ENCODE measurements at regions not wholly inside any gene's neighbourhood (a gene's known extent, or its start where the extent isn't known, plus 50 kb on each side); places are given as distances from the start of the nearest gene placed in this dataset.

GRCh38 chr12:23350808-23351207 lies 598.7 kb downstream of the SOX5 start:
- TF ChIP-seq CTCF (conservative IDR thresholded peaks at IDR 0.05; ENCODE audit: control insufficient read depth, insufficient read depth, low read depth, low read length): no peak
- H3K4me3 ChIP-seq (ENCODE audit: control insufficient read depth, low read depth, low read length): no peak overlapping the region
- no peak for DNase-seq (ENCODE audit: low read depth)

- no peak overlapping the region for H3K4me3 ChIP-seq (ENCODE audit: control insufficient read depth, low read depth, low read length)
- no peak for DNase-seq (ENCODE audit: low read depth)
- TF ChIP-seq CTCF (conservative IDR thresholded peaks at IDR 0.05; ENCODE audit: control insufficient read depth, insufficient read depth, low read depth, low read length): no peak
These were observed 596.8 kb downstream of the SOX5 start for GRCh38 chr12:23352670-23353069.

GRCh38 chr12:23354800-23355199 lies 594.7 kb downstream of the SOX5 start:
- no peak for DNase-seq (ENCODE audit: low read depth)
- TF ChIP-seq CTCF (conservative IDR thresholded peaks at IDR 0.05; ENCODE audit: control insufficient read depth, insufficient read depth, low read depth, low read length): no peak
- H3K4me3 ChIP-seq (ENCODE audit: control insufficient read depth, low read depth, low read length): no peak overlapping the region

- DNase-seq (ENCODE audit: low read depth): no peak
- no peak for TF ChIP-seq CTCF (conservative IDR thresholded peaks at IDR 0.05; ENCODE audit: control insufficient read depth, insufficient read depth, low read depth, low read length)
- H3K4me3 ChIP-seq (ENCODE audit: control insufficient read depth, low read depth, low read length): no peak overlapping the region
These were observed 593.0 kb downstream of the SOX5 start for GRCh38 chr12:23356440-23356839.

GRCh38 chr12:23356927-23357708 lies 592.4 kb downstream of the SOX5 start:
- no peak overlapping the region for H3K4me3 ChIP-seq (ENCODE audit: control insufficient read depth, low read depth, low read length)
- TF ChIP-seq CTCF (conservative IDR thresholded peaks at IDR 0.05; ENCODE audit: control insufficient read depth, insufficient read depth, low read depth, low read length): no peak
- no peak for DNase-seq (ENCODE audit: low read depth)

- no peak for DNase-seq (ENCODE audit: low read depth)
- no peak for TF ChIP-seq CTCF (conservative IDR thresholded peaks at IDR 0.05; ENCODE audit: control insufficient read depth, insufficient read depth, low read depth, low read length)
These were observed 589.3 kb downstream of the SOX5 start for GRCh38 chr12:23359975-23360701.

More at GRCh38 chr12:23359975-23360701, 589.3 kb downstream of the SOX5 start:
- H3K4me3 ChIP-seq (ENCODE audit: control insufficient read depth, low read depth, low read length): no peak overlapping the region

Measured in fibroblast of mammary gland (primary cell).